DND-41 (cell line): ENCODE measurements at regions not wholly inside any gene's neighbourhood (a gene's known extent, or its start where the extent isn't known, plus 50 kb on each side); places are given as distances from the start of the nearest gene placed in this dataset.

Experiments used
- ATAC-seq: fragments of 200-7000 bp; cut with Tn5 transposase; 3 replicates; pipeline ENCODE4 v1.9.1; 2021; ENCODE audit warnings: low read depth; ENCODE audit not compliant: insufficient read depth
- DNase-seq: peaks from one replicate; pipeline ENCODE4 v3.0.0-alpha.2; 2020
- H2AFZ ChIP-seq: 2 replicates; pipeline ENCODE4 v1.6.0; 2012; ENCODE audit warnings: low read depth, low read length
- H3K27ac ChIP-seq: 2 replicates; pipeline ENCODE4 v1.5.1; 2012; ENCODE audit warnings: low read length, inconsistent platforms
- H3K27me3 ChIP-seq: fragments of 200-600 bp; sonication (generic); 2 replicates; pipeline ENCODE4 v1.6.0; 2012; ENCODE audit warnings: low read length, mild to moderate bottlenecking, inconsistent platforms; ENCODE audit not compliant: insufficient read depth, poor library complexity
- H3K36me3 ChIP-seq: 2 replicates; pipeline ENCODE4 v1.5.1; 2012; ENCODE audit warnings: low read length, inconsistent platforms; ENCODE audit not compliant: insufficient read depth
- H3K4me1 ChIP-seq: 2 replicates; pipeline ENCODE4 v1.5.1; 2012; ENCODE audit warnings: mild to moderate bottlenecking, low read length; ENCODE audit not compliant: insufficient read depth
- H3K4me2 ChIP-seq: 2 replicates; pipeline ENCODE4 v1.6.0; 2012; ENCODE audit warnings: mild to moderate bottlenecking, moderate library complexity, low read length, inconsistent platforms; ENCODE audit not compliant: insufficient read depth
- H3K4me3 ChIP-seq, 2 experiments: fragments of 200-600 bp in 1 of 2; shearing (Covaris generic) in 1 of 2; 2 replicates each; pipeline ENCODE4 v1.5.1; 2012 to 2016; ENCODE audit warnings: inconsistent platforms in 2 of 2, low read length in 2 of 2, mild to moderate bottlenecking in 2 of 2, low read depth in 1 of 2, moderate library complexity in 1 of 2
- H3K79me2 ChIP-seq: 2 replicates; pipeline ENCODE4 v1.6.0; 2012; ENCODE audit warnings: low read length, inconsistent platforms; ENCODE audit not compliant: insufficient read depth
- H3K9ac ChIP-seq: 2 replicates; pipeline ENCODE4 v1.6.0; 2012; ENCODE audit warnings: low read depth, mild to moderate bottlenecking, inconsistent platforms, low read length, moderate library complexity
- H3K9me3 ChIP-seq: 2 replicates; pipeline ENCODE4 v1.5.1; 2012; ENCODE audit warnings: low read length, moderate library complexity, mild to moderate bottlenecking, inconsistent platforms; ENCODE audit not compliant: insufficient read depth, severe bottlenecking
- H4K20me1 ChIP-seq: 2 replicates; pipeline ENCODE4 v1.6.0; 2012; ENCODE audit warnings: low read length; ENCODE audit not compliant: insufficient read depth
- CTCF ChIP-seq: IDR thresholded peaks from 2 replicates; pipeline ENCODE4 v1.5.1; 2012; ENCODE audit warnings: borderline replicate concordance, low read length, moderate library complexity, mild to moderate bottlenecking; ENCODE audit not compliant: poor library complexity, severe bottlenecking; ENCODE audit errors: extremely low read depth
- EZH2 ChIP-seq: IDR thresholded peaks from 3 replicates; pipeline ENCODE4 v1.6.1; 2012; ENCODE audit warnings: borderline replicate concordance, low read depth, mild to moderate bottlenecking, moderate library complexity, low read length, inconsistent platforms; ENCODE audit not compliant: severe bottlenecking

GRCh38 chr7:115635376-115635775, 395.2 kb downstream of the TFEC start:
- Histone ChIP-seq H3K79me2 (no peaks in the 10 kb centered on the region), H3K27me3 (no peaks in the 10 kb centered on the region), H3K9ac (no peak overlapping the region), H4K20me1 (no peaks in the 10 kb centered on the region), H3K27ac (no peak overlapping the region), H3K4me1 (no peaks in the 10 kb centered on the region), H3K36me3 (no peaks in the 10 kb centered on the region), H2AFZ (no peak overlapping the region), H3K4me3 (no peak overlapping the region), H3K9me3 (no peaks in the 10 kb centered on the region), H3K4me2 (no peak overlapping the region)
- DNase-seq, result no peak
- TF ChIP-seq CTCF (no peak), EZH2 (no peak)
- ATAC-seq, result no peak

GRCh38 chr7:115634633-115635032, 395.9 kb downstream of the TFEC start:
- Histone ChIP-seq H3K9ac (no peak overlapping the region), H3K4me2 (no peak overlapping the region), H2AFZ (no peak overlapping the region), H3K36me3 (no peaks in the 10 kb centered on the region), H3K9me3 (no peaks in the 10 kb centered on the region), H4K20me1 (no peaks in the 10 kb centered on the region), H3K79me2 (no peaks in the 10 kb centered on the region), H3K27ac (no peak overlapping the region), H3K4me3 (no peak overlapping the region), H3K27me3 (no peaks in the 10 kb centered on the region), H3K4me1 (no peaks in the 10 kb centered on the region)
- TF ChIP-seq CTCF, result no peak
- TF ChIP-seq EZH2, result no peak
- DNase-seq (no peak), ATAC-seq (no peak)

GRCh38 chr7:115632636-115633035, 397.9 kb downstream of the TFEC start:
- Histone ChIP-seq H3K27me3 (no peaks in the 10 kb centered on the region), H3K4me3 (no peak overlapping the region), H3K79me2 (no peaks in the 10 kb centered on the region), H3K36me3 (no peaks in the 10 kb centered on the region), H3K4me2 (no peak overlapping the region), H3K9me3 (no peaks in the 10 kb centered on the region), H3K27ac (no peak overlapping the region), H3K9ac (no peak overlapping the region), H3K4me1 (no peaks in the 10 kb centered on the region), H2AFZ (no peak overlapping the region), H4K20me1 (no peaks in the 10 kb centered on the region)
- no peak for DNase-seq
- TF ChIP-seq EZH2, result no peak
- TF ChIP-seq CTCF, result no peak
- ATAC-seq, result no peak

- no peaks in the 10 kb centered on the region for H4K20me1 ChIP-seq
- H3K4me1 ChIP-seq, result no peaks in the 10 kb centered on the region
- TF ChIP-seq CTCF, result no peak
- TF ChIP-seq EZH2, result no peak
- no peaks in the 10 kb centered on the region for H3K9me3 ChIP-seq
- no peak for DNase-seq
- no peak overlapping the region for H3K4me3 ChIP-seq
- no peak overlapping the region for H3K9ac ChIP-seq
- H3K27ac ChIP-seq, result no peak overlapping the region
- no peaks in the 10 kb centered on the region for H3K36me3 ChIP-seq
- H3K4me2 ChIP-seq, result no peak overlapping the region
- ATAC-seq, result no peak
- H3K79me2 ChIP-seq, result no peaks in the 10 kb centered on the region
- no peaks in the 10 kb centered on the region for H3K27me3 ChIP-seq
- no peak overlapping the region for H2AFZ ChIP-seq
These were observed 398.8 kb downstream of the TFEC start for GRCh38 chr7:115631782-115632181.
